ENCODE measurements at regions not wholly inside any gene's neighbourhood (a gene's known extent, or its start where the extent isn't known, plus 50 kb on each side); places are given as distances from the start of the nearest gene placed in this dataset.

DNA sequence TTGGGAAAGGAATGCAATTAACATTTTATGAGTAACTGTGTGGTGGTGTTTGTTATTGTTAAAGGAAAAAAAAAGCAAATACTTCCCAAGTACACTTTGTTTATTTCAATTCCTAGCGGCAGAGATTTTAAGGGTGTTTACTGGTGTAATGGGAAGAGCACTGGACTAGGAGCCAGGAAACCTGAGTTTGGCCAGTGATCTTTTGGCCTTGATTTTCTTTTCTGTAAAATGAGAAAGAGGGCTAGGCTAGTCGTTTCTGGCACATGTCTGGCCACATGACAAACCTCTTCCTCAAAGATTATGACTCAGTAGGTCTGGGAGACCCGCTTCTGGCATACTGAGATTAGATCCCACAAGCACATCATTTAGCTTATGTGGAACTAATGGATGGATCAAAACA is 428.1 kb upstream of the NOX3 start:
- H3K4me3 ChIP-seq, result no peak overlapping the region
- H3K4me2 ChIP-seq, result no peak overlapping the region
- no peak overlapping the region for H3K27ac ChIP-seq
- POLR2A ChIA-PET, result no interaction called here
- ATAC-seq (no peak), FAIRE-seq (no peak), DNase-seq (ENCODE audit: low read depth in 1 of 2, low spot score in 1 of 2) (no peak)
- H3K9me3 ChIP-seq, result no peaks in the 10 kb centered on the region
- CTCF ChIA-PET, result no interaction called here
- 45% methylated on average over 3 of the region's 3 CpGs for WGBS (ENCODE audit: missing lambda C conversion rate)
- TF ChIP-seq, protein P1, sequence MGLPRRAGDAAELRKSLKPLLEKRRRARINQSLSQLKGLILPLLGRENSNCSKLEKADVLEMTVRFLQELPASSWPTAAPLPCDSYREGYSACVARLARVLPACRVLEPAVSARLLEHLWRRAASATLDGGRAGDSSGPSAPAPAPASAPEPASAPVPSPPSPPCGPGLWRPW (IDR thresholded peaks at IDR 0.05), result no peak
- no peak for TF ChIP-seq CBX2 (IDR thresholded peaks at IDR 0.05; ENCODE audit: borderline replicate concordance, low read depth)
- no peak for TF ChIP-seq SMC3 (IDR thresholded peaks at IDR 0.05)
- TF ChIP-seq KDM5A (IDR thresholded peaks at IDR 0.05), result no peak
- no peak for TF ChIP-seq ZC3H11A (IDR thresholded peaks at IDR 0.05)
- TF ChIP-seq, protein P2, sequence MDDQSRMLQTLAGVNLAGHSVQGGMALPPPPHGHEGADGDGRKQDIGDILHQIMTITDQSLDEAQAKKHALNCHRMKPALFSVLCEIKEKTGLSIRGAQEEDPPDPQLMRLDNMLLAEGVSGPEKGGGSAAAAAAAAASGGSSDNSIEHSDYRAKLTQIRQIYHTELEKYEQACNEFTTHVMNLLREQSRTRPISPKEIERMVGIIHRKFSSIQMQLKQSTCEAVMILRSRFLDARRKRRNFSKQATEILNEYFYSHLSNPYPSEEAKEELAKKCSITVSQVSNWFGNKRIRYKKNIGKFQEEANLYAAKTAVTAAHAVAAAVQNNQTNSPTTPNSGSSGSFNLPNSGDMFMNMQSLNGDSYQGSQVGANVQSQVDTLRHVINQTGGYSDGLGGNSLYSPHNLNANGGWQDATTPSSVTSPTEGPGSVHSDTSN (IDR thresholded peaks at IDR 0.05), result no peak
- TF ChIP-seq TP53 (CRISPR knock-in tag; IDR thresholded peaks at IDR 0.05), result no peak
- TF ChIP-seq ZSCAN20 (CRISPR knock-in tag; IDR thresholded peaks at IDR 0.05), result no peak
- TF ChIP-seq EHF (CRISPR knock-in tag; IDR thresholded peaks at IDR 0.05), result no peak
- no peak for TF ChIP-seq EP300 (IDR thresholded peaks at IDR 0.05)
- TF ChIP-seq HOXB5 (CRISPR knock-in tag; IDR thresholded peaks at IDR 0.05), result no peak
- no peak for TF ChIP-seq HDAC2 (IDR thresholded peaks at IDR 0.05)
- no peak for TF ChIP-seq TFCP2L1 (CRISPR knock-in tag; IDR thresholded peaks at IDR 0.05)
- no peaks in the 10 kb centered on the region for H3K4me1 ChIP-seq

DNA sequence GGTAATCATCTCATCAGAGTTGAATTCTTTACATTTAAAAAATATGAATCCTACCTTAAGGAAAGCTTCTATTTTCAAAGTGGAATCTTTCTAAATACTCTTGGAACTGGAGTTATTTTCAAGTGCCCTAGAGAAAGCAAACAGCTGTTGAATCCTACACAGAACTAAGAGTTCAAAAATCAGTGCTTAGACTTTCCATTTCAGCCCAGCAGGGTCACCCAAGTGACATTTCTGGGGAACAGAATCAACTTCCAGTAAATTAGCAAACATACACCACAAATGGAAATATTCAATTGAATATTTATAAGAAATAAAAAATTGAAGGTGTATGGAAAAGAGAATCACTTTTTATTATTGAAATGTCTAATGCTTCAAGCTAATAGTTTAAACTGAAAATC is 427.7 kb upstream of the NOX3 start:
- no peak overlapping the region for H3K4me3 ChIP-seq
- CTCF ChIA-PET, result interaction anchor here (0.6 kb wide), 1 partner anchor 582 kb away, joined by 3 read pairs; no protein-coding TSS in a partner anchor
- POLR2A ChIA-PET, result no interaction called here

DNA sequence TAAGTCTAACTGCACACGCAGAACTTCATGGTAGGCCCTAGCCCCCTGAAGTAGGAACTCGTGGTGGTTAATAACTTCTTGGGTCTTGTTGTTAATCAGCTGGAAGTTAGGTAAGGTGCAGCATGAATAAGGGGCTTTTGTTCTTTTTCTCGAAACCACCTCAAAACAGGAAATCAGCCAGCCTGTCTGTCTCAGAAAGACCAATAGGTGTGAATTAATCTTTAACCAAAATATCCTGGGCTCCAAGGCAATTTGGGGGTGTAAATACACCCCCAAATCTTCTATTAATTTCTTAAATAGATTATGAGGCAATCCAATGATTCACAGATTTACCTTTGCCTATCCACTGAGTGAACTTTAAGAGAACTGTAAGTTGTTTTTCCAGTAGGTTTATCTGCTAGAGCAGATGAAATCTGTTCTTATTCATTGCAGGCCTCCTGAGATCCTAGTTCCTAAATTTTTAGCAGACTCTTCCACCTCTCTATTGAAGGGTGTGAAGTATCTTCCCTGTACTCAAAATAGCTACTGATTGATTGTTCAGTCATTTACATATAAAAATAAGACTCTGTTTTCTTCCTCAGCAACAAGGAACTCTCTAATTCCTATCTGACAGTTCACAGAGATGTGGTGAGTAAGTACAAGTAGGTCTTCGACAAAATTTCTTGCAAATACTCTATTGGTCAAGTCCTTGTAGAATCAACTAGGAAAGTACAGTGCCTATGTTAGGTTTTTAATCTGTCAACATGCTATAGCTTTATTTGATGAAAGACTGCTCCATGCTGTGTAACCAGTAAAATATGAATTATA is 427.1 kb upstream of the NOX3 start:
- WGBS (ENCODE audit: missing lambda C conversion rate), result 34% methylated on average over 4 of the region's 4 CpGs
- H3K9me3 ChIP-seq, result no peaks in the 10 kb centered on the region
- no peak for DNase-seq (ENCODE audit: low read depth in 1 of 2, low spot score in 1 of 2)
- TF ChIP-seq CHD2 (IDR thresholded peaks at IDR 0.05; ENCODE audit: low read length, partially characterized antibody) (no peak), FOSL2 (IDR thresholded peaks at IDR 0.05) (no peak), FOSL2 (CRISPR knock-in tag; IDR thresholded peaks at IDR 0.05) (no peak), POLR2AphosphoS2 (conservative IDR thresholded peaks at IDR 0.05; ENCODE audit: low read length) (no peak), TFCP2L1 (CRISPR knock-in tag; IDR thresholded peaks at IDR 0.05) (no peak), CBX8 (IDR thresholded peaks at IDR 0.05) (no peak), HEYL (CRISPR knock-in tag; IDR thresholded peaks at IDR 0.05) (no peak), HOXA7 (CRISPR knock-in tag; IDR thresholded peaks at IDR 0.05) (no peak), FOSB (CRISPR knock-in tag; IDR thresholded peaks at IDR 0.05) (no peak), MAZ (IDR thresholded peaks at IDR 0.05; ENCODE audit: borderline replicate concordance, low read depth, low read length) (no peak), MYC (IDR thresholded peaks at IDR 0.05; ENCODE audit: borderline replicate concordance, low read length) (no peak), NFE2L2 (conservative IDR thresholded peaks at IDR 0.05; ENCODE audit: low read length) (no peak)
- TF ChIP-seq, protein P1 (IDR thresholded peaks at IDR 0.05), result no peak
- TF ChIP-seq, protein P3, sequence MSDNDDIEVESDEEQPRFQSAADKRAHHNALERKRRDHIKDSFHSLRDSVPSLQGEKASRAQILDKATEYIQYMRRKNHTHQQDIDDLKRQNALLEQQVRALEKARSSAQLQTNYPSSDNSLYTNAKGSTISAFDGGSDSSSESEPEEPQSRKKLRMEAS (IDR thresholded peaks at IDR 0.05), result no peak
- TF ChIP-seq, protein P4, sequence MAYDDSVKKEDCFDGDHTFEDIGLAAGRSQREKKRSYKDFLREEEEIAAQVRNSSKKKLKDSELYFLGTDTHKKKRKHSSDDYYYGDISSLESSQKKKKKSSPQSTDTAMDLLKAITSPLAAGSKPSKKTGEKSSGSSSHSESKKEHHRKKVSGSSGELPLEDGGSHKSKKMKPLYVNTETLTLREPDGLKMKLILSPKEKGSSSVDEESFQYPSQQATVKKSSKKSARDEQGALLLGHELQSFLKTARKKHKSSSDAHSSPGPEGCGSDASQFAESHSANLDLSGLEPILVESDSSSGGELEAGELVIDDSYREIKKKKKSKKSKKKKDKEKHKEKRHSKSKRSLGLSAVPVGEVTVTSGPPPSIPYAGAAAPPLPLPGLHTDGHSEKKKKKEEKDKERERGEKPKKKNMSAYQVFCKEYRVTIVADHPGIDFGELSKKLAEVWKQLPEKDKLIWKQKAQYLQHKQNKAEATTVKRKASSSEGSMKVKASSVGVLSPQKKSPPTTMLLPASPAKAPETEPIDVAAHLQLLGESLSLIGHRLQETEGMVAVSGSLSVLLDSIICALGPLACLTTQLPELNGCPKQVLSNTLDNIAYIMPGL (CRISPR knock-in tag; IDR thresholded peaks at IDR 0.05; ENCODE audit: borderline replicate concordance), result no peak
- no peak overlapping the region for H3K4me3 ChIP-seq
- ChIA-PET POLR2A (no interaction called here), CTCF (interaction anchor here (0.6 kb wide), 1 partner anchor 582 kb away, joined by 3 read pairs; no protein-coding TSS in a partner anchor)
- no peak overlapping the region for H3K27ac ChIP-seq
- no peaks in the 10 kb centered on the region for H3K4me1 ChIP-seq
- ATAC-seq, result no peak
- no peak overlapping the region for H3K4me2 ChIP-seq
- FAIRE-seq, result no peak

More for the DNA sequence above, 427.7 kb upstream of the NOX3 start:
- Histone ChIP-seq H3K9me3 (no peaks in the 10 kb centered on the region), H3K4me2 (no peak overlapping the region), H3K27ac (no peak overlapping the region), H3K4me1 (no peaks in the 10 kb centered on the region)
- DNase-seq (ENCODE audit: low read depth in 1 of 2, low spot score in 1 of 2) (no peak), FAIRE-seq (no peak), ATAC-seq (no peak)
- TF ChIP-seq CBX2 (IDR thresholded peaks at IDR 0.05; ENCODE audit: borderline replicate concordance, low read depth), result no peak
- TF ChIP-seq, protein P5, sequence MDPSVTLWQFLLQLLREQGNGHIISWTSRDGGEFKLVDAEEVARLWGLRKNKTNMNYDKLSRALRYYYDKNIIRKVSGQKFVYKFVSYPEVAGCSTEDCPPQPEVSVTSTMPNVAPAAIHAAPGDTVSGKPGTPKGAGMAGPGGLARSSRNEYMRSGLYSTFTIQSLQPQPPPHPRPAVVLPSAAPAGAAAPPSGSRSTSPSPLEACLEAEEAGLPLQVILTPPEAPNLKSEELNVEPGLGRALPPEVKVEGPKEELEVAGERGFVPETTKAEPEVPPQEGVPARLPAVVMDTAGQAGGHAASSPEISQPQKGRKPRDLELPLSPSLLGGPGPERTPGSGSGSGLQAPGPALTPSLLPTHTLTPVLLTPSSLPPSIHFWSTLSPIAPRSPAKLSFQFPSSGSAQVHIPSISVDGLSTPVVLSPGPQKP (IDR thresholded peaks at IDR 0.05; ENCODE audit: low read depth, low read length), result no peak
- TF ChIP-seq TFCP2L1 (CRISPR knock-in tag; IDR thresholded peaks at IDR 0.05), result no peak
- TF ChIP-seq MYC (IDR thresholded peaks at IDR 0.05; ENCODE audit: borderline replicate concordance, low read length), result no peak
- no peak for TF ChIP-seq CEBPB (IDR thresholded peaks at IDR 0.05)
- TF ChIP-seq, protein P1 (IDR thresholded peaks at IDR 0.05), result no peak

Data from A549 (cell line).